HepG2 (cell line): ENCODE measurements at regions not wholly inside any gene's neighbourhood (a gene's known extent, or its start where the extent isn't known, plus 50 kb on each side); places are given as distances from the start of the nearest gene placed in this dataset.

ENCODE experiments used
- ATAC-seq: fragments of 200-7000 bp; cut with Tn5 transposase; 3 replicates; pipeline ENCODE4 v1.9.1; 2020; ENCODE audit warnings: mild to moderate bottlenecking, moderate library complexity
- BruUV-seq: library from RNA; stranded (reverse); fragments of 400-500 nt; replicated peaks from 2 replicates; lab custom pipeline; 2021; lab: Mats Ljungman, UMichigan
- CTCF ChIA-PET: fragments of 300-600 bp; formaldehyde crosslinking; extraction: SDS; loops from one replicate; lab custom pipeline; 2021; ENCODE audit warnings: low total read pairs, inconsistent platforms, low intra/inter-chr PET ratio; lab: Yijun Ruan, JAX
- POLR2A ChIA-PET: fragments of 350-600 bp; sonication (Branson Sonifier 250); formaldehyde crosslinking; loops from one replicate; lab custom pipeline; 2020; ENCODE audit warnings: antibody characterized with exemption, inconsistent platforms; lab: Yijun Ruan, JAX
- DNase-seq: peaks from one replicate; pipeline ENCODE4 v3.0.0-alpha.2; 2015; ENCODE audit warnings: low spot score
- FAIRE-seq: peaks from 3 replicates; lab custom pipeline; 2011; peaks lifted over from hg19 to GRCh38; lab: Jason Lieb, UNC
- H2AFZ ChIP-seq: one replicate; pipeline ENCODE4 v1.6.1; 2011; ENCODE audit warnings: low read length, inconsistent platforms
- H3K27ac ChIP-seq: fragments of 300-600 bp; 3 replicates; pipeline ENCODE4 v1.8.0; 2011; ENCODE audit warnings: mixed run types, mild to moderate bottlenecking, mixed read lengths, low read length, inconsistent platforms; ENCODE audit not compliant: insufficient read depth; ENCODE audit errors: extremely low read length
- H3K27me3 ChIP-seq, 2 experiments: fragments of 200-600 bp in 1 of 2; 2 replicates in 1 of 2; 3 replicates in 1 of 2; pipeline versions ENCODE4 v1.6.0 to v1.8.0; 2011; ENCODE audit warnings: low read length in 2 of 2, mild to moderate bottlenecking in 2 of 2, moderate library complexity in 2 of 2, inconsistent platforms in 1 of 2; ENCODE audit not compliant: insufficient read depth in 2 of 2, control insufficient read depth in 1 of 2
- H3K36me3 ChIP-seq, 2 experiments: fragments of 200-600 bp in 1 of 2; replicated peaks in 1 of 2; 2 replicates in 1 of 2; 3 replicates in 1 of 2; pipeline versions ENCODE4 v1.5.1 to v1.8.0; 2011; ENCODE audit warnings: low read length in 2 of 2, inconsistent platforms in 1 of 2; ENCODE audit not compliant: insufficient read depth in 2 of 2, control insufficient read depth in 1 of 2
- H3K4me1 ChIP-seq: 2 replicates; pipeline ENCODE4 v1.5.1; 2012; ENCODE audit warnings: low read length, inconsistent platforms; ENCODE audit not compliant: insufficient read depth
- H3K4me2 ChIP-seq: 2 replicates; pipeline ENCODE4 v1.6.0; 2011; ENCODE audit warnings: low read depth, low read length, inconsistent platforms
- H3K4me3 ChIP-seq, 3 experiments: fragments of 200-600 bp in 1 of 3; sonication (generic), shearing (Covaris generic) in 1 of 3; replicated peaks in 1 of 3; 2 replicates each; pipeline ENCODE4 v1.5.1; 2011 to 2016; ENCODE audit warnings: low read length in 3 of 3, inconsistent platforms in 2 of 3, low read depth in 2 of 3, mild to moderate bottlenecking in 2 of 3, control low read depth in 1 of 3, mixed read lengths in 1 of 3; ENCODE audit not compliant: insufficient read depth in 1 of 3
- H3K79me2 ChIP-seq: one replicate; pipeline ENCODE4 v1.6.1; 2011; ENCODE audit warnings: low read length, inconsistent platforms; ENCODE audit not compliant: insufficient read depth
- H3K9ac ChIP-seq: 2 replicates; pipeline ENCODE4 v1.6.0; 2011; ENCODE audit warnings: mild to moderate bottlenecking, low read depth, low read length, inconsistent platforms; ENCODE audit not compliant: insufficient read depth
- H3K9me3 ChIP-seq: 2 replicates; pipeline ENCODE4 v1.5.1; 2012; ENCODE audit warnings: mild to moderate bottlenecking, low read length
- H4K20me1 ChIP-seq: 2 replicates; pipeline ENCODE4 v1.6.0; 2011; ENCODE audit warnings: inconsistent platforms, mild to moderate bottlenecking, low read length, moderate library complexity; ENCODE audit not compliant: insufficient read depth
- CREM ChIP-seq, 2 experiments: sonication (generic) in 1 of 2; formaldehyde crosslinking in 1 of 2; IDR thresholded peaks; 2 replicates each; pipeline versions ENCODE4 v1.4.0 to v1.6.1; 2016 to 2020; ENCODE audit warnings: antibody characterized with exemption in 1 of 2, mild to moderate bottlenecking in 1 of 2, missing genetic modification reagents in 1 of 2
- DZIP1 ChIP-seq: sonication (generic); formaldehyde crosslinking; IDR thresholded peaks from 2 replicates; pipeline ENCODE4 v1.5.0; 2020; ENCODE audit warnings: mild to moderate bottlenecking, missing genetic modification reagents
- GABPB1 ChIP-seq: IDR thresholded peaks from 2 replicates; pipeline ENCODE4 v1.6.1; 2016; ENCODE audit warnings: mild to moderate bottlenecking, missing genetic modification reagents, moderate library complexity, missing compliant biosample characterization
- HHEX ChIP-seq: IDR thresholded peaks from 2 replicates; pipeline ENCODE4 v1.6.1; 2016; ENCODE audit warnings: control low read depth
- MAX ChIP-seq: IDR thresholded peaks from 2 replicates; pipeline ENCODE4 v1.6.1; 2012; ENCODE audit warnings: inconsistent platforms
- PAXIP1 ChIP-seq: sonication (generic); formaldehyde crosslinking; conservative IDR thresholded peaks from 2 replicates; pipeline ENCODE4 v1.4.0; 2020; ENCODE audit warnings: mild to moderate bottlenecking, missing genetic modification reagents, moderate library complexity
- PBX2 ChIP-seq: IDR thresholded peaks from 2 replicates; pipeline ENCODE4 v1.6.1; 2016; ENCODE audit warnings: control low read depth
- RXRB ChIP-seq: IDR thresholded peaks from 2 replicates; pipeline ENCODE4 v1.6.1; 2016; ENCODE audit warnings: borderline replicate concordance, missing genetic modification reagents, missing compliant biosample characterization
- ZBTB37 ChIP-seq: sonication (generic); formaldehyde crosslinking; IDR thresholded peaks from 2 replicates; pipeline ENCODE4 v1.4.0; 2020; ENCODE audit warnings: mild to moderate bottlenecking, missing genetic modification reagents
- ZNF382 ChIP-seq: sonication (generic); formaldehyde crosslinking; IDR thresholded peaks from 2 replicates; pipeline ENCODE4 v1.5.0; 2020; ENCODE audit warnings: missing genetic modification reagents, mild to moderate bottlenecking, borderline replicate concordance
- ZNF513 ChIP-seq: sonication (generic); formaldehyde crosslinking; conservative IDR thresholded peaks from 2 replicates; pipeline ENCODE4 v1.5.0; 2020; ENCODE audit warnings: missing genetic modification reagents
- WGBS: methylation state at CpG from one replicate; pipeline ENCODE4 v1.1.6; 2017; ENCODE audit warnings: low lambda C conversion rate; 5-methylcytosine and 5-hydroxymethylcytosine counted together
- in situ Hi-C: cut with HindIII; loops from 2 replicates; pipeline ENCODE4 v1.10.0; 2017; ENCODE audit warnings: low pct_unique_long_range_greater_than_20kb; ENCODE audit not compliant: extremely low pct_ligation_motif_present
- intact Hi-C: fragments of 100-400 bp; cut with micrococcal nuclease; formaldehyde crosslinking; loops from one replicate; pipeline ENCODE4 v1.10.0; 2022; ENCODE audit not compliant: unreplicated experiment

GRCh38 chr10:3834947-3835346 lies 49.9 kb upstream of the KLF6 start:
- WGBS: 100% methylated on average over 1 of the region's 1 CpG
- POLR2A ChIA-PET: interaction anchor here (1.0 to 2.0 kb wide), 2 partner anchors 25 to 50 kb away, joined by 3 to 6 read pairs; partner anchors contain the start of gene KLF6
- no peak for ATAC-seq

More at GRCh38 chr10:3834947-3835346, 49.9 kb upstream of the KLF6 start:
- no TSS peak for BruUV-seq
- Histone ChIP-seq H3K4me1 (peaks cover 56% of the 10 kb centered on the region), H3K9me3 (no peaks in the 10 kb centered on the region), H3K27me3 (no peaks in the 10 kb centered on the region), H3K79me2 (no peaks in the 10 kb centered on the region), H4K20me1 (no peaks in the 10 kb centered on the region), H2AFZ (no peak overlapping the region), H3K9ac (no peak overlapping the region), H3K4me3 (no peak overlapping the region), H3K27ac (no peak overlapping the region), H3K36me3 (no peaks in the 10 kb centered on the region), H3K4me2 (no peak overlapping the region)
- intact Hi-C loops (no loop called here), in situ Hi-C loops (no loop called here)
- CTCF ChIA-PET: no interaction called here
- TF ChIP-seq HHEX (CRISPR knock-in tag): no peak
- TF ChIP-seq CREM (IDR thresholded peaks at IDR 0.05): no peak
- TF ChIP-seq CREM (CRISPR knock-in tag; IDR thresholded peaks at IDR 0.05): no peak
- no peak for TF ChIP-seq PBX2 (CRISPR knock-in tag)
- no peak for TF ChIP-seq ZNF382 (CRISPR knock-in tag)
- no peak for TF ChIP-seq RXRB (CRISPR knock-in tag)
- no peak for TF ChIP-seq MAX
- no peak for TF ChIP-seq DZIP1
- TF ChIP-seq PAXIP1 (CRISPR knock-in tag): no peak
- no peak for TF ChIP-seq GABPB1 (CRISPR knock-in tag)
- TF ChIP-seq ZBTB37 (CRISPR knock-in tag): no peak
- no peak for TF ChIP-seq ZNF513 (CRISPR knock-in tag)
- DNase-seq: no peak
- no peak for FAIRE-seq
